ENCODE measurements at regions not wholly inside any gene's neighbourhood (a gene's known extent, or its start where the extent isn't known, plus 50 kb on each side); places are given as distances from the start of the nearest gene placed in this dataset.

GRCh38 chr12:65694130-65694529 lies 130.2 kb upstream of the HMGA2 start:
- TF ChIP-seq POLR2A (IDR thresholded peaks at IDR 0.05) (no peak), CTCF (IDR thresholded peaks at IDR 0.05) (no peak), POLR2AphosphoS5 (IDR thresholded peaks at IDR 0.05) (no peak), EP300 (IDR thresholded peaks at IDR 0.05) (no peak)

All from sigmoid colon (tissue), 4 donors.